ENCODE measurements at regions not wholly inside any gene's neighbourhood (a gene's known extent, or its start where the extent isn't known, plus 50 kb on each side); places are given as distances from the start of the nearest gene placed in this dataset.

GRCh38 chrX:75673468-75673867, 111.6 kb downstream of the MAGEE2 start:
- TF ChIP-seq FOXA1 (IDR thresholded peaks at IDR 0.05) = no peak
- no peak for TF ChIP-seq NR2F2 (IDR thresholded peaks at IDR 0.05)
- no peak for TF ChIP-seq SP1 (IDR thresholded peaks at IDR 0.05)
- TF ChIP-seq TAF1 (conservative IDR thresholded peaks at IDR 0.05) = no peak
- TF ChIP-seq RAD21 (IDR thresholded peaks at IDR 0.05) = no peak
- TF ChIP-seq RXRA (IDR thresholded peaks at IDR 0.05) = peak in 1 of 2 donors; percentile 28
- no peak for TF ChIP-seq MAX (IDR thresholded peaks at IDR 0.05)
- TF ChIP-seq REST (IDR thresholded peaks at IDR 0.05) = no peak
- TF ChIP-seq GABPA (IDR thresholded peaks at IDR 0.05 in 1 of 2, conservative IDR thresholded peaks at IDR 0.05 in 1 of 2) = no peak
- peak in 1 of 2 donors; percentile 56 for TF ChIP-seq HNF4A (conservative IDR thresholded peaks at IDR 0.05)
- TF ChIP-seq HNF4G (IDR thresholded peaks at IDR 0.05) = no peak
- Histone ChIP-seq H3K4me1 (ENCODE audit: control insufficient read depth in 4 of 4, insufficient read depth in 4 of 4, low read length in 3 of 4) (no peaks in the 10 kb centered on the region), H3K9ac (ENCODE audit: low read depth in 1 of 2, low read length in 2 of 2) (no peak overlapping the region), H3K9me3 (ENCODE audit: control insufficient read depth in 4 of 4, low read length in 3 of 4) (no peaks in the 10 kb centered on the region), H3K27me3 (ENCODE audit: control insufficient read depth in 4 of 4, insufficient read depth in 4 of 4, low read length in 3 of 4) (no peaks in the 10 kb centered on the region), H3K4me3 (ENCODE audit: low read depth in 1 of 3, low read length in 3 of 3) (no peak overlapping the region), H3K27ac (ENCODE audit: low read depth in 1 of 2, low read length in 2 of 2) (no peak overlapping the region), H3K36me3 (ENCODE audit: control insufficient read depth in 4 of 4, insufficient read depth in 3 of 4, low read depth in 1 of 4, low read length in 3 of 4) (no peaks in the 10 kb centered on the region)
- 37% methylated on average over 2 of the region's 2 CpGs for WGBS
- DNase-seq (ENCODE audit: low spot score) = no peak

GRCh38 chrX:75655627-75656026, 129.4 kb downstream of the MAGEE2 start:
- H3K27ac ChIP-seq (ENCODE audit: low read depth in 1 of 2, low read length in 2 of 2) = no peak overlapping the region
- peaks cover 0 to 6% (median 0%) of the 10 kb centered on the region in 4 donors for H3K27me3 ChIP-seq (ENCODE audit: control insufficient read depth in 4 of 4, insufficient read depth in 4 of 4, low read length in 3 of 4)
- no peak overlapping the region for H3K9ac ChIP-seq (ENCODE audit: low read depth in 1 of 2, low read length in 2 of 2)
- no peak for DNase-seq (ENCODE audit: low spot score)
- WGBS = 65% methylated on average over 1 of the region's 1 CpG
- TF ChIP-seq NR2F2 (IDR thresholded peaks at IDR 0.05) (no peak), MAX (IDR thresholded peaks at IDR 0.05) (no peak), FOXA2 (IDR thresholded peaks at IDR 0.05) (no peak), JUND (IDR thresholded peaks at IDR 0.05) (no peak), GABPA (IDR thresholded peaks at IDR 0.05 in 1 of 2, conservative IDR thresholded peaks at IDR 0.05 in 1 of 2) (no peak)
- H3K4me3 ChIP-seq (ENCODE audit: low read depth in 1 of 3, low read length in 3 of 3) = no peak overlapping the region
- H3K9me3 ChIP-seq (ENCODE audit: control insufficient read depth in 4 of 4, low read length in 3 of 4) = peaks cover 0 to 2% (median 1%) of the 10 kb centered on the region in 4 donors
- H3K4me1 ChIP-seq (ENCODE audit: control insufficient read depth in 4 of 4, insufficient read depth in 4 of 4, low read length in 3 of 4) = no peaks in the 10 kb centered on the region
- no peaks in the 10 kb centered on the region for H3K36me3 ChIP-seq (ENCODE audit: control insufficient read depth in 4 of 4, insufficient read depth in 3 of 4, low read depth in 1 of 4, low read length in 3 of 4)

DNA sequence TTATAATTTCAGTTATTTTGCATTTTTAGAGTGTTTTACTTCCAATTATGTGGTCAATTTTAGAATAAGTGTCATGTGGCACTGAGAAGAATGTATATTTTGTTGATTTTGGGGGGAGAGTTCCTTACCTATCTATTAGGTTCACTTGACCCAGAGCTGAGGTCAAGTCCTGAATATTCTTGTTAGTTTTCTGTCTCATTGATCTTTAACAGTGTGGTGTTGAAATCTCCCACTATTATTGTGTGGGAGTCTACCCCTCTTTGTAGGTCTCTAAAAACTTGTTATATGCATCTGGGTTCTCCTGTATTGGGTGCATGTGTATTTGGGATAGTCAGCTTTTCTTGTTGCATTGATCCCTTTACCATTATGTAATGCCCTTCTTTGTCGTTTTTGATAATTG, 127.0 kb upstream of the ZDHHC15 start:
- no peak overlapping the region for H3K4me3 ChIP-seq (ENCODE audit: low read depth in 1 of 3, low read length in 3 of 3)
- H3K4me1 ChIP-seq (ENCODE audit: control insufficient read depth in 4 of 4, insufficient read depth in 4 of 4, low read length in 3 of 4) = no peaks in the 10 kb centered on the region
- WGBS = 58% methylated on average over 1 of the region's 1 CpG
- TF ChIP-seq MAX (IDR thresholded peaks at IDR 0.05) = no peak
- no peak for TF ChIP-seq CTCF (IDR thresholded peaks at IDR 0.05; ENCODE audit: low read depth, low read length, missing input control)
- TF ChIP-seq FOXA1 (IDR thresholded peaks at IDR 0.05) = no peak
- DNase-seq (ENCODE audit: low spot score) = no peak
- H3K36me3 ChIP-seq (ENCODE audit: control insufficient read depth in 4 of 4, insufficient read depth in 3 of 4, low read depth in 1 of 4, low read length in 3 of 4) = no peaks in the 10 kb centered on the region
- peaks cover 0 to 4% (median 0%) of the 10 kb centered on the region in 4 donors for H3K27me3 ChIP-seq (ENCODE audit: control insufficient read depth in 4 of 4, insufficient read depth in 4 of 4, low read length in 3 of 4)
- no peak overlapping the region for H3K27ac ChIP-seq (ENCODE audit: low read depth in 1 of 2, low read length in 2 of 2)
- peaks cover 0 to 6% (median 2%) of the 10 kb centered on the region in 4 donors for H3K9me3 ChIP-seq (ENCODE audit: control insufficient read depth in 4 of 4, low read length in 3 of 4)
- no peak overlapping the region for H3K9ac ChIP-seq (ENCODE audit: low read depth in 1 of 2, low read length in 2 of 2)

Measured in liver (tissue), 8 donors.